Germinal center (tissue), 1 donor: ENCODE measurements at regions not wholly inside any gene's neighbourhood (a gene's known extent, or its start where the extent isn't known, plus 50 kb on each side); places are given as distances from the start of the nearest gene placed in this dataset.

ENCODE experiments used
- DNase-seq: peaks from one replicate; pipeline ENCODE4 v3.0.0; 2012; ENCODE audit warnings: mixed read lengths, low spot score

GRCh38 chr6:98636941-98637340, 197.4 kb upstream of the POU3F2 start:
- no peak for DNase-seq

GRCh38 chr6:98639089-98639635, 195.2 kb upstream of the POU3F2 start:
- DNase-seq, result no peak

GRCh38 chr6:98640366-98640765, 194.0 kb upstream of the POU3F2 start:
- DNase-seq, result no peak

GRCh38 chr6:98641949-98642719, 192.2 kb upstream of the POU3F2 start:
- DNase-seq, result no peak

- DNase-seq, result no peak
These were observed 190.3 kb upstream of the POU3F2 start for GRCh38 chr6:98644063-98644462.

GRCh38 chr6:98648211-98648914, 186.0 kb upstream of the POU3F2 start:
- no peak for DNase-seq

- no peak for DNase-seq
These were observed 183.4 kb upstream of the POU3F2 start for GRCh38 chr6:98650941-98651340.

- DNase-seq, result no peak
These were observed 181.2 kb upstream of the POU3F2 start for GRCh38 chr6:98653179-98653578.

GRCh38 chr6:98657764-98658163, 176.6 kb upstream of the POU3F2 start:
- DNase-seq, result no peak

- no peak for DNase-seq
These were observed 165.0 kb upstream of the POU3F2 start for GRCh38 chr6:98669371-98669770.

GRCh38 chr6:98670045-98670746, 164.2 kb upstream of the POU3F2 start:
- DNase-seq, result no peak

GRCh38 chr6:98672681-98673475, 161.5 kb upstream of the POU3F2 start:
- DNase-seq, result no peak

- DNase-seq, result no peak
These were observed 155.9 kb upstream of the POU3F2 start for GRCh38 chr6:98678481-98678880.

GRCh38 chr6:98686008-98686601, 148.3 kb upstream of the POU3F2 start:
- DNase-seq, result no peak

GRCh38 chr6:98687752-98688151, 146.6 kb upstream of the POU3F2 start:
- DNase-seq, result no peak

GRCh38 chr6:98695091-98695801, 139.1 kb upstream of the POU3F2 start:
- DNase-seq, result no peak

- no peak for DNase-seq
These were observed 123.0 kb upstream of the POU3F2 start for GRCh38 chr6:98711380-98711779.

GRCh38 chr6:98716341-98716740, 118.0 kb upstream of the POU3F2 start:
- DNase-seq, result no peak

- no peak for DNase-seq
These were observed 117.0 kb upstream of the POU3F2 start for GRCh38 chr6:98717322-98717877.

GRCh38 chr6:98717988-98718387, 116.4 kb upstream of the POU3F2 start:
- DNase-seq, result no peak
